ENCODE measurements at regions not wholly inside any gene's neighbourhood (a gene's known extent, or its start where the extent isn't known, plus 50 kb on each side); places are given as distances from the start of the nearest gene placed in this dataset.

GRCh38 chr2:19552270-19552669 lies 193.8 kb upstream of the OSR1 start:
- intact Hi-C loops (cut with DNase I) = no loop called here
- no peaks in the 10 kb centered on the region for H3K9me3 ChIP-seq
- H3K4me3 ChIP-seq = no peak overlapping the region
- H3K36me3 ChIP-seq = no peaks in the 10 kb centered on the region
- no peak for TF ChIP-seq CTCF (IDR thresholded peaks at IDR 0.05)
- DNase-seq (no peak), ATAC-seq (no peak)
- no peaks in the 10 kb centered on the region for H3K27me3 ChIP-seq (ENCODE audit: low read depth)
- no peaks in the 10 kb centered on the region for H3K4me1 ChIP-seq
- no peak overlapping the region for H3K27ac ChIP-seq

- no peak overlapping the region for H3K4me3 ChIP-seq
- no peaks in the 10 kb centered on the region for H3K4me1 ChIP-seq
- no peaks in the 10 kb centered on the region for H3K36me3 ChIP-seq
- no peaks in the 10 kb centered on the region for H3K9me3 ChIP-seq
- H3K27ac ChIP-seq = no peak overlapping the region
- no peaks in the 10 kb centered on the region for H3K27me3 ChIP-seq (ENCODE audit: low read depth)
- ATAC-seq (no peak), DNase-seq (no peak)
- intact Hi-C loops (cut with DNase I) = no loop called here
- no peak for TF ChIP-seq CTCF (IDR thresholded peaks at IDR 0.05)
These were observed 192.3 kb upstream of the OSR1 start for GRCh38 chr2:19550750-19551149.

- no peak for ATAC-seq
- H3K27ac ChIP-seq = no peak overlapping the region
- no peak for DNase-seq
- no peaks in the 10 kb centered on the region for H3K36me3 ChIP-seq
- no peak for TF ChIP-seq CTCF (IDR thresholded peaks at IDR 0.05)
- intact Hi-C loops (cut with DNase I) = no loop called here
- no peak overlapping the region for H3K4me3 ChIP-seq
- H3K9me3 ChIP-seq = no peaks in the 10 kb centered on the region
- H3K27me3 ChIP-seq (ENCODE audit: low read depth) = no peaks in the 10 kb centered on the region
- no peaks in the 10 kb centered on the region for H3K4me1 ChIP-seq
These were observed 191.4 kb upstream of the OSR1 start for GRCh38 chr2:19549821-19550220.

- no peaks in the 10 kb centered on the region for H3K36me3 ChIP-seq
- no peaks in the 10 kb centered on the region for H3K4me1 ChIP-seq
- DNase-seq = no peak
- no peaks in the 10 kb centered on the region for H3K9me3 ChIP-seq
- H3K27ac ChIP-seq = no peak overlapping the region
- H3K4me3 ChIP-seq = no peak overlapping the region
- ATAC-seq = peak in 1 of 2 donors; percentile 25
- intact Hi-C loops (cut with DNase I) = no loop called here
- no peaks in the 10 kb centered on the region for H3K27me3 ChIP-seq (ENCODE audit: low read depth)
- TF ChIP-seq CTCF (IDR thresholded peaks at IDR 0.05) = no peak
These were observed 189.7 kb upstream of the OSR1 start for GRCh38 chr2:19548116-19548515.

GRCh38 chr2:19547321-19547720 lies 188.9 kb upstream of the OSR1 start:
- Histone ChIP-seq H3K27ac (no peak overlapping the region), H3K36me3 (no peaks in the 10 kb centered on the region), H3K4me3 (no peak overlapping the region), H3K9me3 (no peaks in the 10 kb centered on the region), H3K27me3 (ENCODE audit: low read depth) (no peaks in the 10 kb centered on the region), H3K4me1 (no peaks in the 10 kb centered on the region)
- TF ChIP-seq CTCF (IDR thresholded peaks at IDR 0.05) = no peak
- no peak for ATAC-seq
- DNase-seq = no peak
- intact Hi-C loops (cut with DNase I) = no loop called here

GRCh38 chr2:19545507-19545906 lies 187.1 kb upstream of the OSR1 start:
- Histone ChIP-seq H3K36me3 (no peaks in the 10 kb centered on the region), H3K27ac (no peak overlapping the region), H3K27me3 (ENCODE audit: low read depth) (no peaks in the 10 kb centered on the region), H3K4me1 (no peaks in the 10 kb centered on the region), H3K9me3 (no peaks in the 10 kb centered on the region), H3K4me3 (no peak overlapping the region)
- TF ChIP-seq CTCF (IDR thresholded peaks at IDR 0.05) = no peak
- intact Hi-C loops (cut with DNase I) = no loop called here
- no peak for ATAC-seq
- no peak for DNase-seq
